Mucosa of descending colon (tissue), 3 donors: ENCODE measurements at regions not wholly inside any gene's neighbourhood (a gene's known extent, or its start where the extent isn't known, plus 50 kb on each side); places are given as distances from the start of the nearest gene placed in this dataset.

Experiments
- ATAC-seq: fragments of 200-7000 bp; cut with Tn5 transposase; one replicate; pipeline ENCODE4 v1.9.1; 2020; ENCODE audit warnings: mild to moderate bottlenecking, moderate library complexity
- DNase-seq, 3 donors: peaks; one replicate each; pipeline ENCODE4 v3.0.0-alpha.2; 2020
- H3K36me3 ChIP-seq: fragments of 200-600 bp; one replicate; pipeline ENCODE4 v1.8.0; 2021; ENCODE audit warnings: low read depth, mild to moderate bottlenecking
- H3K4me1 ChIP-seq: fragments of 200-600 bp; one replicate; pipeline ENCODE4 v1.8.0; 2021; ENCODE audit warnings: low read depth, mild to moderate bottlenecking
- H3K4me3 ChIP-seq: fragments of 200-600 bp; one replicate; pipeline ENCODE4 v1.8.0; 2021; ENCODE audit warnings: mild to moderate bottlenecking
- H3K9me3 ChIP-seq: fragments of 200-600 bp; one replicate; pipeline ENCODE4 v1.8.0; 2021; ENCODE audit warnings: mild to moderate bottlenecking
- intact Hi-C, 2 donors: fragments of 100-400 bp; cut with DNase I in 1 of 2; cut with micrococcal nuclease in 1 of 2; formaldehyde crosslinking; loops; one replicate each; pipeline versions ENCODE4 v1.11.0 to v1.11.1; 2022; cut with DNase I, micrococcal nuclease
- TF ChIP-seq, protein P1 (sequence below): fragments of 200-600 bp; IDR thresholded peaks from one replicate; pipeline ENCODE4 v1.8.0; 2022; ENCODE audit warnings: antibody characterized with exemption, mild to moderate bottlenecking
- donor health status: DM: no; HTN: no; CAD: no; lungs with moderate emphysema.
- donor health status: DM: no; HTN: no; CAD: no.
- donor health status: DM: no; HTN: yes; CAD: no.

GRCh38 chr9:135260221-135261180, 173.0 kb downstream of the OLFM1 start:
- TF ChIP-seq, protein P1, sequence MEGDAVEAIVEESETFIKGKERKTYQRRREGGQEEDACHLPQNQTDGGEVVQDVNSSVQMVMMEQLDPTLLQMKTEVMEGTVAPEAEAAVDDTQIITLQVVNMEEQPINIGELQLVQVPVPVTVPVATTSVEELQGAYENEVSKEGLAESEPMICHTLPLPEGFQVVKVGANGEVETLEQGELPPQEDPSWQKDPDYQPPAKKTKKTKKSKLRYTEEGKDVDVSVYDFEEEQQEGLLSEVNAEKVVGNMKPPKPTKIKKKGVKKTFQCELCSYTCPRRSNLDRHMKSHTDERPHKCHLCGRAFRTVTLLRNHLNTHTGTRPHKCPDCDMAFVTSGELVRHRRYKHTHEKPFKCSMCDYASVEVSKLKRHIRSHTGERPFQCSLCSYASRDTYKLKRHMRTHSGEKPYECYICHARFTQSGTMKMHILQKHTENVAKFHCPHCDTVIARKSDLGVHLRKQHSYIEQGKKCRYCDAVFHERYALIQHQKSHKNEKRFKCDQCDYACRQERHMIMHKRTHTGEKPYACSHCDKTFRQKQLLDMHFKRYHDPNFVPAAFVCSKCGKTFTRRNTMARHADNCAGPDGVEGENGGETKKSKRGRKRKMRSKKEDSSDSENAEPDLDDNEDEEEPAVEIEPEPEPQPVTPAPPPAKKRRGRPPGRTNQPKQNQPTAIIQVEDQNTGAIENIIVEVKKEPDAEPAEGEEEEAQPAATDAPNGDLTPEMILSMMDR: no peak
- H3K4me1 ChIP-seq: no peaks in the 10 kb centered on the region
- intact Hi-C loops: no loop called here
- no peak for ATAC-seq
- DNase-seq: no peak
- H3K9me3 ChIP-seq: no peaks in the 10 kb centered on the region
- H3K4me3 ChIP-seq: no peak overlapping the region
- no peaks in the 10 kb centered on the region for H3K36me3 ChIP-seq

GRCh38 chr9:135262248-135262647, 174.8 kb downstream of the OLFM1 start:
- Histone ChIP-seq H3K9me3 (no peaks in the 10 kb centered on the region), H3K4me1 (no peaks in the 10 kb centered on the region), H3K4me3 (no peak overlapping the region), H3K36me3 (no peaks in the 10 kb centered on the region)
- DNase-seq (no peak), ATAC-seq (no peak)
- TF ChIP-seq, protein P1: no peak
- intact Hi-C loops: no loop called here

DNA sequence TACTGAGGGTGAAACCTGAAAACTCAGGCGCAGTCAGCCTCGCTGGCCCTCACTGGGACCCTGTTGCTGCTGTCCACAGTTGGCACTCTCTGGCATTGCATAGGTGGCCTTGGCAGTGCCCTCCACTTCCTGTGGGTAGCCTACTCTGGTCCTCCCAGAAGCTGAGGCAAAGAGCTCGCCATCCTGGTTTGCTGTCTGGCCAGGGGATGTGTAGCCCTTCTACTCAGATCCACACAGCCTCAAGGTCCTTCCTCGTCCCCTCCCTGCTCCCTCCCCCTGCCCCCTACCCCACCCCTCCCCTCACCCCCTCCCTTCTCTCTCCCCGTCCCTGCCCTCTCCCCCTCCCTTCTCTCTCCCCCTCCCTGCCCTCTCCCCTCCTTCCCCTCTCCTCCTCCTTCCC, 176.0 kb downstream of the OLFM1 start:
- Histone ChIP-seq H3K9me3 (no peaks in the 10 kb centered on the region), H3K36me3 (no peaks in the 10 kb centered on the region), H3K4me3 (no peak overlapping the region), H3K4me1 (no peaks in the 10 kb centered on the region)
- intact Hi-C loops: no loop called here
- TF ChIP-seq, protein P1: no peak
- ATAC-seq (no peak), DNase-seq (no peak)

- ATAC-seq (no peak), DNase-seq (no peak)
- Histone ChIP-seq H3K4me1 (no peaks in the 10 kb centered on the region), H3K36me3 (no peaks in the 10 kb centered on the region), H3K4me3 (no peak overlapping the region), H3K9me3 (no peaks in the 10 kb centered on the region)
- intact Hi-C loops: no loop called here
- TF ChIP-seq, protein P1: no peak
These were observed 178.5 kb downstream of the OLFM1 start for GRCh38 chr9:135265931-135266330.

DNA sequence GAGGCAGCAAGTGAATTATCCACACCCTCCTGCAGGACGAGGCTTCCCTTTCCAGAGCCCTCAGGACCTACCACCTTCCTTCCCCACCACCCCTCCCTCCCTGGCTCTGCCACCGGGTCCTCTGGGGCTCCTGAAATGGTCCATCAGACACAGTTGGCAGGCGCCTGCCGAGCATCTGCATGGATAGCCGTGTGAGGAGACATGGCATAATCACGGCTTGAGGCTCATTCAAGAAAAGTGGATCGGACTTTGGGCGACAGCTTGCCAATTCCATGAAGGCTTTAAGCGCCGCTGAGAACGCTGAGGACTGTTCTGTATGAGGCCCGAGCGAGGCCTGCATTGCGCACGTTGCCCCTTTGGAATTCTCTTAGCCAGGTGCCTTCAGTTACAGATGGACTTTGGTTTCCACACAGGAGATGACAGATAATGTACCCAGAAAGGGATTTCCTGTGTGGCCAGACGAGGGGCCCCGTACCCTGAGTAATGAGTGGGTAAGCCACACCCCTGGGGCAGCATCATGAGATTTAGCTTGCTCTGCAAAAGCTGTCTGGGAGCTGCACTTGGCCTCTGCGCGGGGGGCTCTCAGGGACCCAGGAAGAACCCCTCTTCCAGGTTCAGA, 179.8 kb downstream of the OLFM1 start:
- H3K4me1 ChIP-seq: no peaks in the 10 kb centered on the region
- intact Hi-C loops: no loop called here

More for the DNA sequence above, 179.8 kb downstream of the OLFM1 start:
- H3K4me3 ChIP-seq: no peak overlapping the region
- DNase-seq: no peak
- no peaks in the 10 kb centered on the region for H3K9me3 ChIP-seq
- H3K36me3 ChIP-seq: no peaks in the 10 kb centered on the region
- TF ChIP-seq, protein P1: no peak
- no peak for ATAC-seq
